HEK293T (cell line): ENCODE measurements at regions not wholly inside any gene's neighbourhood (a gene's known extent, or its start where the extent isn't known, plus 50 kb on each side); places are given as distances from the start of the nearest gene placed in this dataset.

ENCODE experiments used
- CTCF ChIA-PET: fragments of 350-600 bp; formaldehyde crosslinking; extraction: SDS; loops from one replicate; lab custom pipeline; 2021; ENCODE audit warnings: antibody characterized with exemption, inconsistent platforms; lab: Yijun Ruan, JAX
- POLR2A ChIA-PET: fragments of 350-600 bp; formaldehyde crosslinking; extraction: SDS; loops from one replicate; lab custom pipeline; 2020; ENCODE audit warnings: antibody characterized with exemption, inconsistent platforms; lab: Yijun Ruan, JAX
- DNase-seq: peaks from one replicate; pipeline ENCODE4 v3.0.0; 2012; ENCODE audit warnings: mixed read lengths; ENCODE audit errors: extremely low spot score
- ARNT ChIP-seq: fragments of 450-650 bp; IDR thresholded peaks from 2 replicates; pipeline ENCODE4 v1.6.1; 2017; ENCODE audit warnings: mild to moderate bottlenecking
- BHLHE40 ChIP-seq: fragments of 450-650 bp; IDR thresholded peaks from 2 replicates; pipeline ENCODE4 v1.6.1; 2016; ENCODE audit warnings: mild to moderate bottlenecking, moderate library complexity, borderline replicate concordance
- CTBP1 ChIP-seq: fragments of 450-650 bp; IDR thresholded peaks from 2 replicates; pipeline ENCODE4 v1.6.1; 2016; ENCODE audit warnings: borderline replicate concordance
- ELF4 ChIP-seq: fragments of 450-650 bp; IDR thresholded peaks from 2 replicates; pipeline ENCODE4 v1.6.1; 2017; ENCODE audit warnings: antibody characterized with exemption
- FOXA1 ChIP-seq: fragments of 450-650 bp; IDR thresholded peaks from 2 replicates; pipeline ENCODE4 v1.6.1; 2016; ENCODE audit warnings: mild to moderate bottlenecking
- FOXK2 ChIP-seq: fragments of 450-650 bp; IDR thresholded peaks from 2 replicates; pipeline ENCODE4 v1.6.1; 2016; ENCODE audit warnings: mild to moderate bottlenecking
- FOXM1 ChIP-seq: fragments of 450-650 bp; IDR thresholded peaks from 2 replicates; pipeline ENCODE4 v1.6.1; 2017; ENCODE audit warnings: mild to moderate bottlenecking, borderline replicate concordance
- HDGF ChIP-seq: fragments of 450-650 bp; IDR thresholded peaks from 2 replicates; pipeline ENCODE4 v1.6.1; 2017; ENCODE audit warnings: antibody characterized with exemption, borderline replicate concordance
- L3MBTL2 ChIP-seq: fragments of 450-650 bp; conservative IDR thresholded peaks from 2 replicates; pipeline ENCODE4 v1.6.1; 2016; ENCODE audit warnings: mild to moderate bottlenecking
- LEF1 ChIP-seq: fragments of 450-650 bp; IDR thresholded peaks from 2 replicates; pipeline ENCODE4 v1.6.1; 2017; ENCODE audit warnings: mild to moderate bottlenecking, borderline replicate concordance
- NFRKB ChIP-seq: fragments of 450-650 bp; IDR thresholded peaks from 2 replicates; pipeline ENCODE4 v1.6.1; 2016; ENCODE audit warnings: mild to moderate bottlenecking, moderate library complexity
- SP1 ChIP-seq: fragments of 450-650 bp; IDR thresholded peaks from 2 replicates; pipeline ENCODE4 v1.6.1; 2017
- SUZ12 ChIP-seq: fragments of 450-650 bp; IDR thresholded peaks from 2 replicates; pipeline ENCODE4 v1.6.1; 2016; ENCODE audit warnings: mild to moderate bottlenecking
- TARDBP ChIP-seq: fragments of 450-650 bp; IDR thresholded peaks from 2 replicates; pipeline ENCODE4 v1.6.1; 2016
- ZNF384 ChIP-seq: fragments of 450-650 bp; IDR thresholded peaks from 2 replicates; pipeline ENCODE4 v1.6.1; 2016
- TF ChIP-seq, protein P1 (sequence below): fragments of 450-650 bp; IDR thresholded peaks from 2 replicates; pipeline ENCODE4 v1.6.1; 2016

DNA sequence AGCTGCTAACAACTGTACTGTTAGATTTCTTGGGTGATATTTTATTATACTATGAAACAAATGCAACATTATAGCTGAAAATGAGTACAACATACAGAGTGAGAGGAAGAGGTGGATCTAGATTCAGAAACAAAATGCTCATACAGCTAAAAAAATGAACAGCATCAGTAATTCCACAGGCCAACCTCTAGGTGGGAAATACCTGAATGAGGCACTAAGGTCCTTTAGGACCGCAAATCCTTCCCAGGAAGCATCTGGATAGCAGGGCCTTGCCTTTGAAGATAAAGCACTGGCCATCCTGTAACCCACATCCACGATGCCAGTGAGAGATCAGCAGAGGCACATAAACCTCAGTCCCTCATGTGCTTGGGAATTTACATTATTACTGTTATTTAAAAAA, 310.8 kb downstream of the YTHDC2 start:
- TF ChIP-seq LEF1 = no peak
- TF ChIP-seq HDGF = no peak
- TF ChIP-seq CTBP1 = no peak
- no peak for TF ChIP-seq TARDBP
- POLR2A ChIA-PET = no interaction called here
- DNase-seq = no peak
- CTCF ChIA-PET = no interaction called here

DNA sequence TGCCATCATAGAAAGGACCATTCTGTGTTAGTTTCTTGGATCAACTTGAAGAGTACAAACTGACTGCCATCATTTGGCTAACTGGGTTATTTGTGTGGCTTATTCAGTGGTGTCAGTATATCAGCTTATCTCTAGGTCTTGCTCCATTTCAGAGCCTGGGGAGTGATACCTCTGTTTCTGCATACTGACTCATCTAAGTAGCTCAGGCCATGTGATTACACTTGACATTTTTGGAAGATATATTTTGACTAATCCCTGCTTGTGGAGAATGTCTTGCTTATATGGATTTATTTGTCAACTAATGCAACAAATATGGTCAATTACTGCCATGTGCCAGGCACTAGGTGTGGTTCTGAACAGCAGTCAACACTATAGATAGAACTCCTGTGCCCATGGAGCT, 311.7 kb downstream of the YTHDC2 start:
- TF ChIP-seq TARDBP = no peak
- no peak for TF ChIP-seq HDGF
- no peak for TF ChIP-seq CTBP1
- no peak for TF ChIP-seq ARNT
- TF ChIP-seq ZNF384 = no peak
- no peak for TF ChIP-seq NFRKB
- no peak for TF ChIP-seq FOXM1
- TF ChIP-seq L3MBTL2 = no peak
- no peak for TF ChIP-seq BHLHE40
- no peak for TF ChIP-seq FOXK2
- no peak for TF ChIP-seq LEF1
- TF ChIP-seq, protein P1, sequence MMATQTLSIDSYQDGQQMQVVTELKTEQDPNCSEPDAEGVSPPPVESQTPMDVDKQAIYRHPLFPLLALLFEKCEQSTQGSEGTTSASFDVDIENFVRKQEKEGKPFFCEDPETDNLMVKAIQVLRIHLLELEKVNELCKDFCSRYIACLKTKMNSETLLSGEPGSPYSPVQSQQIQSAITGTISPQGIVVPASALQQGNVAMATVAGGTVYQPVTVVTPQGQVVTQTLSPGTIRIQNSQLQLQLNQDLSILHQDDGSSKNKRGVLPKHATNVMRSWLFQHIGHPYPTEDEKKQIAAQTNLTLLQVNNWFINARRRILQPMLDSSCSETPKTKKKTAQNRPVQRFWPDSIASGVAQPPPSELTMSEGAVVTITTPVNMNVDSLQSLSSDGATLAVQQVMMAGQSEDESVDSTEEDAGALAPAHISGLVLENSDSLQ = no peak
- no peak for TF ChIP-seq SP1
- no peak for TF ChIP-seq SUZ12
- no peak for TF ChIP-seq FOXA1
- TF ChIP-seq ELF4 = no peak
- no peak for DNase-seq
- CTCF ChIA-PET = interaction anchor here (0.7 kb wide), 1 partner anchor 86 kb away, joined by 3 read pairs; no protein-coding TSS in a partner anchor
- POLR2A ChIA-PET = no interaction called here

DNA sequence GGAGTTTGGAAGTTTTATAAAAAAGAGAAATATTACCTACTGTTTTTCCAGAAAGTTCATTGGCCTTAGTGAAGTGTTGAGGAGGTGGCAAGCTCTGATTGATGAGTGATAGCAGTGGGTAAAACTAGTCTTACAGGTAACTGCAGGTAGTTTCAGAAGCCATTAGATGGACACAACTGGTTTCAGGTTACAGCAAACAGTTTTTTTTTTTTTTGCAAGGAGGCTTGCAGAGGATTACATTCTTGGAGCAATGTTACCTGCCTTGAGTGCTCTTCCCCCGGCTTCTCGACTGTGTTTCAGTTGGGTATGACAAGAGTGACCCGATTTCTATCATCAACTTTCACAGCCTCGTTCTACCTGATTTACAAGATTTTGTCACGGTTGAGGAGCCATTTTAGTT, 333.4 kb downstream of the YTHDC2 start:
- DNase-seq = no peak
- CTCF ChIA-PET = interaction anchor here (0.6 kb wide), 1 partner anchor 165 kb away, joined by 4 read pairs; no protein-coding TSS in a partner anchor
- TF ChIP-seq FOXM1 (no peak), L3MBTL2 (no peak), TARDBP (no peak), NFRKB (no peak), ZNF384 (no peak), ELF4 (no peak), ARNT (no peak), SUZ12 (no peak), BHLHE40 (no peak), CTBP1 (no peak), SP1 (no peak), LEF1 (no peak), FOXA1 (no peak), HDGF (no peak)
- POLR2A ChIA-PET = no interaction called here

DNA sequence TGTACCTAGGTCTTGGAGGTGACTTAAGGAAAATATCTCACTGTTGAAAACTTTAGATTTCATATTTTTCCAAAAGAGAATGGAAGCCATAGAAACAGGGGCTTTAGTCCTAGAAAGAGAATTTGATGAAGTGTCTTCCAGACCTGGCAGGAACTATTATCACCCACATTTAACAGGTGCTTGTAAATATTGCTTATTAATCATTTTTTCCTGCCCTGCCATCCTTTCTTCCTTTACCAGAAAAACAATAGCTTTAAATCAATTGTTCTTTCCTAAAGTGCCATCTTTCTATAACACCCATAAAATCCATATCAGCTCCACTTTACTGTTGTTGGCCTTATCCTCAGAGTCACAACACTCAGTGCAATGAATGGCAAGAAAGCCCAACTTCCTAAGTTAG, 350.9 kb downstream of the YTHDC2 start:
- ChIA-PET POLR2A (no interaction called here), CTCF (interaction anchor here (0.7 kb wide), 1 partner anchor 17 kb away, joined by 3 read pairs; no protein-coding TSS in a partner anchor)
- TF ChIP-seq ELF4 (no peak), FOXM1 (no peak), SP1 (no peak), FOXA1 (no peak), NFRKB (no peak), FOXK2 (no peak), ZNF384 (no peak)
- no peak for DNase-seq

DNA sequence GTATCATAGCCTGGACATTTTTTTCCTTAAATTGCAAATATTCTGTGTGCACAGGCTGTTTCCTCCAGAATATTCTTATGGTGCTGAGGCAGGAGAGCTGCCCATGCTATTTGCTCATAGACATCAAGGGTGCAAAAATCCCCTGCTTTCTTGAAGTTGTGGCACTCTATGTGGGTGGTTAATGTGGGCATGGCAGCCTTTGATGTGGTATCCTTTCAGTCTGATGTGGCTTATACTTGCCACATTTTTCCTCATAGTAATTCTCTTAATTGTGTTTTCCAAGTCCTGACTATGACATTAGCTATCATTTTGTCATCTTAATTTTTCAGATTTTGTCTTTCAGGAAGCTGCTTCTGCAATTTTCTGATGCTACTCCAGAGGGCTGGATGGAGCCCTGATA, 353.3 kb downstream of the YTHDC2 start:
- CTCF ChIA-PET = no interaction called here
- DNase-seq = no peak
- no peak for TF ChIP-seq ARNT
- TF ChIP-seq L3MBTL2 = no peak
- no peak for TF ChIP-seq FOXA1
- no peak for TF ChIP-seq HDGF
- no peak for TF ChIP-seq NFRKB
- TF ChIP-seq ELF4 = no peak
- TF ChIP-seq, protein P1 = no peak
- no peak for TF ChIP-seq TARDBP
- TF ChIP-seq FOXK2 = no peak
- no peak for TF ChIP-seq CTBP1
- TF ChIP-seq SP1 = no peak

DNA sequence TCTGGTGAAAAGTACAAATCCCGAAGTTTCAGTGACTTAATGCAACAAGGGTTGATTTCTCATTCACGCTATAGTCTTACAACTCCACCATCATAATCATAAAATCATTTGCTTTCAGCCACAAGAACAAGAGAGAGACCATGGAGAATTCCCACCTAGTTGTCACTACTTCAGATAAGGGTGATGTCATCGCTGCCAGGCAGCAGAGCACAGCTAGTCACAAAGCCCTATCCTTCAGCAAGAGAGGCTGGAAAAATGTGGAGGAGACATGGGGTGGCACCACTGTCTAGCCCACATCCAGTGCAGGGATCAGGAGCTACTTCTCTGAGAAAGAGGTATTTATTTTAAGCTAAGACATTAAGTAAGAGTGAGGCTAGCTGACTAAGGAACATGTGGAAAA, 356.1 kb downstream of the YTHDC2 start:
- no peak for DNase-seq
- ChIA-PET CTCF (no interaction called here), POLR2A (no interaction called here)
- TF ChIP-seq FOXK2 (no peak), L3MBTL2 (no peak), ARNT (no peak), FOXM1 (no peak), BHLHE40 (no peak), ELF4 (no peak), LEF1 (no peak), CTBP1 (no peak), NFRKB (no peak), FOXA1 (no peak), ZNF384 (no peak), SUZ12 (no peak), SP1 (no peak), TARDBP (no peak), HDGF (no peak)
- TF ChIP-seq, protein P1 = no peak

More for the DNA sequence above, 353.3 kb downstream of the YTHDC2 start:
- POLR2A ChIA-PET = no interaction called here
